GM12891 (cell line): ENCODE measurements at regions not wholly inside any gene's neighbourhood (a gene's known extent, or its start where the extent isn't known, plus 50 kb on each side); places are given as distances from the start of the nearest gene placed in this dataset.

ENCODE experiments used
- PAX5 ChIP-seq: IDR thresholded peaks from 2 replicates; pipeline ENCODE4 v1.6.1; 2011; ENCODE audit warnings: low read length, moderate library complexity, mild to moderate bottlenecking; ENCODE audit not compliant: insufficient read depth, severe bottlenecking
- POLR2A ChIP-seq: IDR thresholded peaks from 2 replicates; pipeline ENCODE4 v1.6.1; 2011; ENCODE audit warnings: low read depth, low read length, control low read depth
- POLR2AphosphoS5 ChIP-seq: IDR thresholded peaks from 2 replicates; pipeline ENCODE4 v1.6.1; 2011; ENCODE audit warnings: low read depth, low read length, control low read depth
- TAF1 ChIP-seq: IDR thresholded peaks from 2 replicates; pipeline ENCODE4 v1.6.1; 2011; ENCODE audit warnings: low read depth, low read length, control low read depth

DNA sequence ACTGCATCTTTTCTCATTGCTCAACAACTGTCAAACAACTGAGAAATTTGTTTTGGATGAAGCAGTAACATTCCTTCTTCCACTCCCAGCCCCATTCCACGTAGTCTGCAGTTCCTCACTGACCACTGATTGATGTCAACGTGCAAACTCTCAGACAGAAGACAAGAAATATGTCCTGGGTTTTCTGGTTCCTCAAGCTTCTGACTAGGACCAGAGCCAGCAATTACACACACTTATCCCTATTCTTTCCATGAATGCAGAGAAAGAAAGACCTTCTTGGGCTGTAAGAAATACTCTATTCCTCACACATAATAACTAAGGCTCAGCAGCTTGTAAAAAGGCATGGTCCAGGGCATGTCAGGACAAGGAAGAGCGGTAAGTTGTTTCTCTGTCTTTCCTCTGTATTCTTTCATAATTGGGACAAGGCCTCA is 790.1 kb upstream of the SLC35B3 start:
- TF ChIP-seq POLR2A (no peak), TAF1 (no peak), PAX5 (no peak), POLR2AphosphoS5 (no peak)
